ENCODE measurements at regions not wholly inside any gene's neighbourhood (a gene's known extent, or its start where the extent isn't known, plus 50 kb on each side); places are given as distances from the start of the nearest gene placed in this dataset.

DNA sequence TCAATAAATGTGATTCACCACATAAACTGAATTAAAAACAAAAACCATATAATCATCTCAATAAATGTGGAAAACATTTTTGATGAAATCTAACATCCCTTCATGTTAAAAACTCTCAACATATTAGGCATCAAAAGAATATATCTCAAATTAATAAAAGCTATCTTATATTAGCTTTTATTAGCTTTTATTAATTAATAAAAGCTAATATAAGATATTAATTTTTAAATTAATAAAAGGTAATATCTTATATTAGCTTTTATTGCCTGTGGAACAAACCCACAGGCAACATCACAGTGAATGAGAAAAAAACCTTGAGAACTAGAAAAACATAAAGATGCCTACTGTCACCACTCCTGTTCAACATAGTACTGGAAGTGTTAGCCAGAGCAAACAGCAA lies 338.9 kb upstream of the GRIA1 start:
- TF ChIP-seq, protein P1, sequence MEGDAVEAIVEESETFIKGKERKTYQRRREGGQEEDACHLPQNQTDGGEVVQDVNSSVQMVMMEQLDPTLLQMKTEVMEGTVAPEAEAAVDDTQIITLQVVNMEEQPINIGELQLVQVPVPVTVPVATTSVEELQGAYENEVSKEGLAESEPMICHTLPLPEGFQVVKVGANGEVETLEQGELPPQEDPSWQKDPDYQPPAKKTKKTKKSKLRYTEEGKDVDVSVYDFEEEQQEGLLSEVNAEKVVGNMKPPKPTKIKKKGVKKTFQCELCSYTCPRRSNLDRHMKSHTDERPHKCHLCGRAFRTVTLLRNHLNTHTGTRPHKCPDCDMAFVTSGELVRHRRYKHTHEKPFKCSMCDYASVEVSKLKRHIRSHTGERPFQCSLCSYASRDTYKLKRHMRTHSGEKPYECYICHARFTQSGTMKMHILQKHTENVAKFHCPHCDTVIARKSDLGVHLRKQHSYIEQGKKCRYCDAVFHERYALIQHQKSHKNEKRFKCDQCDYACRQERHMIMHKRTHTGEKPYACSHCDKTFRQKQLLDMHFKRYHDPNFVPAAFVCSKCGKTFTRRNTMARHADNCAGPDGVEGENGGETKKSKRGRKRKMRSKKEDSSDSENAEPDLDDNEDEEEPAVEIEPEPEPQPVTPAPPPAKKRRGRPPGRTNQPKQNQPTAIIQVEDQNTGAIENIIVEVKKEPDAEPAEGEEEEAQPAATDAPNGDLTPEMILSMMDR (IDR thresholded peaks at IDR 0.05; ENCODE audit: borderline replicate concordance, extremely low read depth, low read length, poor library complexity, severe bottlenecking): no peak
- TF ChIP-seq EZH2 (IDR thresholded peaks at IDR 0.05; ENCODE audit: borderline replicate concordance, low read depth, low read length, severe bottlenecking): no peak

Data from DND-41 (cell line).